Liver (tissue), 3 donors: ENCODE measurements at regions not wholly inside any gene's neighbourhood (a gene's known extent, or its start where the extent isn't known, plus 50 kb on each side); places are given as distances from the start of the nearest gene placed in this dataset.

Source experiments
- ATF3 ChIP-seq: IDR thresholded peaks from 2 replicates; pipeline ENCODE4 v1.6.1; 2016; ENCODE audit warnings: antibody characterized with exemption
- CTCF ChIP-seq: fragments of 150-350 bp; IDR thresholded peaks from 2 replicates; pipeline ENCODE4 v1.5.1; 2017; ENCODE audit warnings: improper control_type of control experiment, low read depth, low read length; ENCODE audit not compliant: missing input control
- GABPA ChIP-seq, 2 donors: IDR thresholded peaks in 1 of 2; conservative IDR thresholded peaks in 1 of 2; 2 replicates each; pipeline ENCODE4 v1.6.1; 2016; ENCODE audit warnings: antibody characterized with exemption in 2 of 2, mild to moderate bottlenecking in 1 of 2, moderate library complexity in 1 of 2
- JUND ChIP-seq, 2 donors: IDR thresholded peaks; 2 replicates each; pipeline ENCODE4 v1.6.1; 2016; ENCODE audit warnings: antibody characterized with exemption in 2 of 2
- NR2F2 ChIP-seq: IDR thresholded peaks from 2 replicates; pipeline ENCODE4 v1.6.1; 2016; ENCODE audit warnings: antibody characterized with exemption
- RAD21 ChIP-seq, 2 donors: IDR thresholded peaks; 2 replicates each; pipeline ENCODE4 v1.6.1; 2016; ENCODE audit warnings: antibody characterized with exemption in 2 of 2, mild to moderate bottlenecking in 2 of 2
- SP1 ChIP-seq: IDR thresholded peaks from 2 replicates; pipeline ENCODE4 v1.6.1; 2018; ENCODE audit warnings: antibody characterized with exemption, mild to moderate bottlenecking
- TAF1 ChIP-seq: conservative IDR thresholded peaks from 2 replicates; pipeline ENCODE4 v1.6.1; 2016; ENCODE audit warnings: antibody characterized with exemption, mild to moderate bottlenecking
- ZBTB33 ChIP-seq: IDR thresholded peaks from 2 replicates; pipeline ENCODE4 v1.6.1; 2016; ENCODE audit warnings: antibody characterized with exemption
- TF ChIP-seq, protein P1 (sequence below): IDR thresholded peaks from 2 replicates; pipeline ENCODE4 v1.6.1; 2016; ENCODE audit warnings: antibody characterized with exemption
- TF ChIP-seq, protein P2 (sequence below): IDR thresholded peaks from 2 replicates; pipeline ENCODE4 v1.6.1; 2016; ENCODE audit warnings: antibody characterized with exemption, mild to moderate bottlenecking
- donor health status: healthy.
- donor health status: healthy.

DNA sequence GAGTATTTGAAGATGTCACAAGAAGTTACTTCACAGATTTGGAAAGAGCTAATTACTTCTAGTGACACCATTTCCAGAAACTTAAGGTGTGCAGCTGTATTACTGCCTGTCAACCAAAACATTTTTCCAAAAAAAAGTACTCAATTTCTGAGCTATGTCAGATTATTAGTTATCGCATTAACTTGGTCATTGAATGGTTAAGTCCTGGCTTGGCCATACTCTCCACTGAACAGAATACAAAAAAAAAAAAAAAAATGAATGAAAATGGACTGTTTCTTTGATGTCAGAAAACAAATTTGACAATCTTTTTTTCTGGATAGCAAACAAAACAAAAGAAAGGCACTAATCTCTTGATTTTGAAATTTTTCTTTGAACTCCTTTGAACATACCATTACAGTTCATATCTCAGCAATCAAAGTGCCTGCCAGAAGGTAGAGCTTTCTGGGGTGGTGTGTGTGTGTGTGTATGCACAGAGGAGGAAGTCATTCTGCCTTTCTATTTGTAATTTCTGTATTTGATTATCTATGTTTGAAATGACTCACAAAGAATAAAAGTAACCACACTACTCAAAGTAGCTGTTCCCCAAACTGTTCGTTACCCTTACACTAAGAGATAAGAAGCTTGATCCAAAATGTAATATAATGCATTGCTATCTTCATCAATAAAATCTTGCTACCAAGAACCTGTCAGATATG lies 210.8 kb upstream of the FUT9 start:
- TF ChIP-seq CTCF: no peak
- TF ChIP-seq NR2F2: no peak
- TF ChIP-seq TAF1: no peak
- TF ChIP-seq RAD21 (IDR thresholded peaks at IDR 0.05): no peak
- TF ChIP-seq, protein P1, sequence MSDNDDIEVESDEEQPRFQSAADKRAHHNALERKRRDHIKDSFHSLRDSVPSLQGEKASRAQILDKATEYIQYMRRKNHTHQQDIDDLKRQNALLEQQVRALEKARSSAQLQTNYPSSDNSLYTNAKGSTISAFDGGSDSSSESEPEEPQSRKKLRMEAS: no peak
- no peak for TF ChIP-seq ATF3
- TF ChIP-seq ZBTB33: no peak
- no peak for TF ChIP-seq SP1
- TF ChIP-seq GABPA (IDR thresholded peaks at IDR 0.05 in 1 of 2, conservative IDR thresholded peaks at IDR 0.05 in 1 of 2): no peak
- TF ChIP-seq JUND (IDR thresholded peaks at IDR 0.05): no peak
- TF ChIP-seq, protein P2, sequence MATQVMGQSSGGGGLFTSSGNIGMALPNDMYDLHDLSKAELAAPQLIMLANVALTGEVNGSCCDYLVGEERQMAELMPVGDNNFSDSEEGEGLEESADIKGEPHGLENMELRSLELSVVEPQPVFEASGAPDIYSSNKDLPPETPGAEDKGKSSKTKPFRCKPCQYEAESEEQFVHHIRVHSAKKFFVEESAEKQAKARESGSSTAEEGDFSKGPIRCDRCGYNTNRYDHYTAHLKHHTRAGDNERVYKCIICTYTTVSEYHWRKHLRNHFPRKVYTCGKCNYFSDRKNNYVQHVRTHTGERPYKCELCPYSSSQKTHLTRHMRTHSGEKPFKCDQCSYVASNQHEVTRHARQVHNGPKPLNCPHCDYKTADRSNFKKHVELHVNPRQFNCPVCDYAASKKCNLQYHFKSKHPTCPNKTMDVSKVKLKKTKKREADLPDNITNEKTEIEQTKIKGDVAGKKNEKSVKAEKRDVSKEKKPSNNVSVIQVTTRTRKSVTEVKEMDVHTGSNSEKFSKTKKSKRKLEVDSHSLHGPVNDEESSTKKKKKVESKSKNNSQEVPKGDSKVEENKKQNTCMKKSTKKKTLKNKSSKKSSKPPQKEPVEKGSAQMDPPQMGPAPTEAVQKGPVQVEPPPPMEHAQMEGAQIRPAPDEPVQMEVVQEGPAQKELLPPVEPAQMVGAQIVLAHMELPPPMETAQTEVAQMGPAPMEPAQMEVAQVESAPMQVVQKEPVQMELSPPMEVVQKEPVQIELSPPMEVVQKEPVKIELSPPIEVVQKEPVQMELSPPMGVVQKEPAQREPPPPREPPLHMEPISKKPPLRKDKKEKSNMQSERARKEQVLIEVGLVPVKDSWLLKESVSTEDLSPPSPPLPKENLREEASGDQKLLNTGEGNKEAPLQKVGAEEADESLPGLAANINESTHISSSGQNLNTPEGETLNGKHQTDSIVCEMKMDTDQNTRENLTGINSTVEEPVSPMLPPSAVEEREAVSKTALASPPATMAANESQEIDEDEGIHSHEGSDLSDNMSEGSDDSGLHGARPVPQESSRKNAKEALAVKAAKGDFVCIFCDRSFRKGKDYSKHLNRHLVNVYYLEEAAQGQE: no peak
